GM13976 (cell line): ENCODE measurements at regions not wholly inside any gene's neighbourhood (a gene's known extent, or its start where the extent isn't known, plus 50 kb on each side); places are given as distances from the start of the nearest gene placed in this dataset.

ENCODE experiments used
- DNase-seq: peaks from one replicate; pipeline ENCODE4 v3.0.0; 2012; ENCODE audit warnings: low spot score
- in situ Hi-C: fragments of 300-500 bp; cut with MboI; formaldehyde crosslinking; loops from one replicate; pipeline ENCODE4 v1.12.0; 2022; ENCODE audit warnings: low sequenced_read_pairs, mixed read lengths, inconsistent platforms; ENCODE audit not compliant: unreplicated experiment
- TF ChIP-seq, protein P1 (sequence below): IDR thresholded peaks from 2 replicates; pipeline ENCODE4 v1.5.1; 2012; ENCODE audit warnings: borderline replicate concordance, mild to moderate bottlenecking; ENCODE audit not compliant: insufficient read depth; ENCODE audit errors: extremely low read depth, missing control alignments, control extremely low read depth

DNA sequence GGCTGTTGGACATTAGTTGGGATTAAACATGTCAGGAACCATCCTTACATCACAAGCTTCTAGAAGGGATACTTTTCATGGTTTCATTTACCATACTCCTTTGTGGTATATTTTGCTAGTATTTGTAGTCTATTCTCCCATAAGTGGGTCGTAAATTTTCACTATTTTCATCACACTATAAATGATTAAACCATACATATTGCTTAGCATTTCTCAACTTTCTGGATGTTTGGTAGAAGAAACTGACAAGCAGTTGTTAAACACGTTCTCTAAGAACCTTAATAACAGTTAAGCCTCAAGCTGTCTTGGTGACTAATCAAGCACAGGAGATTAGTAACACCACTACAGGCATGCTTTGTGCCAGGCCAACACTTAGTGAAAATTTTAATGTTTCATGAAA is 375.5 kb downstream of the NAF1 start:
- TF ChIP-seq, protein P1, sequence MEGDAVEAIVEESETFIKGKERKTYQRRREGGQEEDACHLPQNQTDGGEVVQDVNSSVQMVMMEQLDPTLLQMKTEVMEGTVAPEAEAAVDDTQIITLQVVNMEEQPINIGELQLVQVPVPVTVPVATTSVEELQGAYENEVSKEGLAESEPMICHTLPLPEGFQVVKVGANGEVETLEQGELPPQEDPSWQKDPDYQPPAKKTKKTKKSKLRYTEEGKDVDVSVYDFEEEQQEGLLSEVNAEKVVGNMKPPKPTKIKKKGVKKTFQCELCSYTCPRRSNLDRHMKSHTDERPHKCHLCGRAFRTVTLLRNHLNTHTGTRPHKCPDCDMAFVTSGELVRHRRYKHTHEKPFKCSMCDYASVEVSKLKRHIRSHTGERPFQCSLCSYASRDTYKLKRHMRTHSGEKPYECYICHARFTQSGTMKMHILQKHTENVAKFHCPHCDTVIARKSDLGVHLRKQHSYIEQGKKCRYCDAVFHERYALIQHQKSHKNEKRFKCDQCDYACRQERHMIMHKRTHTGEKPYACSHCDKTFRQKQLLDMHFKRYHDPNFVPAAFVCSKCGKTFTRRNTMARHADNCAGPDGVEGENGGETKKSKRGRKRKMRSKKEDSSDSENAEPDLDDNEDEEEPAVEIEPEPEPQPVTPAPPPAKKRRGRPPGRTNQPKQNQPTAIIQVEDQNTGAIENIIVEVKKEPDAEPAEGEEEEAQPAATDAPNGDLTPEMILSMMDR, result no peak
- in situ Hi-C loops, result no loop called here
- no peak for DNase-seq

DNA sequence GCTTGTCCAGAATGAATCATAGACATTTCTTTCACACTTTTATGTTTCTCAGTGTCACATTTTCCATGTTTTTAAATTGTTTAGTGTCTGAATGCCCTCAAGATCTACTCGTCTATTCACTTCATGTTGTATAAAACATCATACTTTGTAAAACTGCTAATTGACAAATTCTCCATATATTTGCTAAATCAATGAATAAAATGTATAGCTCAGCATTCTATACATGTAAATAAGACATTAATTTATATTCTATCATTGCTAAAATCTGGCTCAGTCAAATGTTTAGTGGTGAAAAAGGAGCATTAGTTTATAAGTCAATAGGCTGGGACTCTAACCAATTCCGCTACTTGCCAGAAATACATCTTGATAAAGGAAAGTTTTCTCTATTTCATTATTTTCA is 379.6 kb downstream of the NAF1 start:
- TF ChIP-seq, protein P1, result no peak
- DNase-seq, result no peak
- in situ Hi-C loops, result no loop called here

DNA sequence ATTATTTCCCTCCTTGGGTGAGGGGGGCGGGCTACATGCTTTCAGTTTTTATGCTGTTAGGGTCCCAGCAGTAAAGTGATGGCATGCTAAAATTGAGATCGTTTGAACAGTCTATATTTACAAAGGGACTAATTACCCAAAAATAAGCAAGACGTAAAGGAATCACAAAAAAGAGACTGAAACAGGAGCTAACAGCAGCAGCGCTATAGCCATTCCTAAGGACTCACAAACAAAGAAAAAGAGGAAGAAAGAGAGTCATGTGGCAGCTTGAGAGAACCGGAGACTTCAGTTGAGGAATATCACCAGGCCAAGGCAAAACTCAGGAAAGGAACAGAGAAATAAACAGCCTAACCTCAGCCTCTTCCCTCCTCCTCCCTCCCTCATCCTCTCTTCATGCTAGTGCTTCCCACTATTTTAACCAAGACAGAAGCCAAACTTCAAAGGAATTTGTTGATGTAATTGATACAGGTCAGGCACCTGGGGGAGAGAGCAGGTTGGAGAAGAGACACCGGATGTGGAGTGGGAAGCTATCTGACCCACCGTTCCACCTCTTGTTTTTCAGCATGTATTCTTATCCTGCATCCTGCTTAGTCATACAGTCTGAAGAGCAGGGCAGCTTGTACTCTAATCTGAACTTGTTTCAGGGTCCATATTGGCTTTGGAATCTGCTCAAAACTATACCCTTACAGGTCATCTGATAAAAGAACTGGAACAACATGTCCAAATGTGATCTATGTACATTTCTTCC is 383.7 kb downstream of the NAF1 start:
- TF ChIP-seq, protein P1, result no peak
- no peak for DNase-seq
- in situ Hi-C loops, result no loop called here

GRCh38 chr4:162782096-162782777 is 384.5 kb downstream of the NAF1 start:
- in situ Hi-C loops, result no loop called here
- no peak for DNase-seq
- TF ChIP-seq, protein P1, result no peak

DNA sequence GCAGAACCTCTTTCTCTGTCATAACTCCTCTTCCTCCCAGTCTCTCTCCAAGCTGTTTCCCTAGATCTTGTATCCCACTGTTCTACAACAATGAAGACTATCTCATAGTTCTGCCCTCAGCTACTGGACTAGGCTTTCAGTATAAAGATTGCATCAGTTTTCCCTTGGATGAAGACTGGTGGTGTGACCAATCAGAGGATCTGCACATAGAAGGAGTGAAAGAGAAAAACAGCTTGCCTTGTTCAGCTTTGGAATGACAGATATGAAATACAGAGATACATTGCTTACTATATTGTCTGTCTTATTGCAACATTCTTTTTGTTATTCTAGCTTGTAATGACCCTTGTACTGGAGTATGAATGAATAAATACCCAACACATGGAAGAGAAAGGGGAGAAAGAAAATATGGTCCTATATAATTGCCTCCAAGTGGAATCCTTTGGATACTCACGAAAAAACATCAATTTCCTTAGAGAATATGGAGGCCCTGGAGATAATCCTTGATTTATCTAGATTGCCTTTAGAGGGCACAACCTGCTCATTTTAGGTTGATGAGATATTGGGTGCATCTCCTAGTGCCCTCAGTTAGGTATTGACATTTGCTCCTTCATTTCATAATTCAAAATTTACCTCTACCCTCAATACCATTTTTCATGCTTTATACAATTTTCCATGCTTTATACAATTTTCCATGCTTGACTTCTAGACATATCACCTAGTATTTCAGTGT is 395.8 kb downstream of the NAF1 start:
- in situ Hi-C loops, result no loop called here
- TF ChIP-seq, protein P1, result no peak
- DNase-seq, result no peak

- in situ Hi-C loops, result no loop called here
- TF ChIP-seq, protein P1, result no peak
- no peak for DNase-seq
Observed at GRCh38 chr4:162767083-162767482, 399.6 kb downstream of the NAF1 start.
